MCF 10A (cell line): ENCODE measurements at regions not wholly inside any gene's neighbourhood (a gene's known extent, or its start where the extent isn't known, plus 50 kb on each side); places are given as distances from the start of the nearest gene placed in this dataset.

Experiments
- BruUV-seq: library from RNA; stranded (reverse); fragments of 400-500 nt; replicated peaks from 2 replicates; lab custom pipeline; 2021; lab: Mats Ljungman, UMichigan
- CTCF ChIA-PET: fragments of 300-600 bp; sonication (Branson Sonifier 250); formaldehyde crosslinking; extraction: SDS; loops from one replicate; lab custom pipeline; 2021; ENCODE audit warnings: antibody characterized with exemption, inconsistent platforms; lab: Yijun Ruan, JAX
- POLR2A ChIA-PET: fragments of 300-600, 350-650 bp; sonication (Branson Sonifier 250); formaldehyde crosslinking; extraction: SDS; loops from one replicate; lab custom pipeline; 2020; ENCODE audit warnings: antibody characterized with exemption, inconsistent platforms; lab: Yijun Ruan, JAX
- DNase-seq: peaks from one replicate; pipeline ENCODE4 v3.0.0-alpha.2; 2018; ENCODE audit not compliant: unreplicated experiment
- H3K27ac Mint-ChIP-seq: one replicate; pipeline ENCODE4 v1.8.0; 2022; ENCODE audit warnings: mild to moderate bottlenecking, low read depth, mixed read lengths; ENCODE audit not compliant: unreplicated experiment
- H3K27me3 Mint-ChIP-seq: one replicate; pipeline ENCODE4 v1.8.0; 2022; ENCODE audit warnings: mixed read lengths; ENCODE audit not compliant: insufficient read depth, unreplicated experiment
- H3K36me3 Mint-ChIP-seq: one replicate; pipeline ENCODE4 v1.8.0; 2022; ENCODE audit warnings: mild to moderate bottlenecking, moderate library complexity, mixed read lengths; ENCODE audit not compliant: insufficient read depth, unreplicated experiment
- H3K4me1 Mint-ChIP-seq: one replicate; pipeline ENCODE4 v1.8.0; 2022; ENCODE audit warnings: mixed read lengths; ENCODE audit not compliant: insufficient read depth, unreplicated experiment
- H3K4me3 Mint-ChIP-seq: one replicate; pipeline ENCODE4 v1.8.0; 2022; ENCODE audit warnings: mild to moderate bottlenecking, moderate library complexity, mixed read lengths; ENCODE audit not compliant: unreplicated experiment
- H3K9me3 Mint-ChIP-seq: one replicate; pipeline ENCODE4 v1.8.0; 2022; ENCODE audit warnings: mixed read lengths; ENCODE audit not compliant: unreplicated experiment
- intact Hi-C: fragments of 100-400 bp; cut with micrococcal nuclease; formaldehyde crosslinking; loops from 2 replicates; pipeline ENCODE4 v1.14.1; 2022
- TF ChIP-seq, protein P1 (sequence below): fragments of 200-600 bp; IDR thresholded peaks from one replicate; pipeline ENCODE4 v1.8.0; 2022; ENCODE audit warnings: antibody characterized with exemption, mild to moderate bottlenecking; ENCODE audit not compliant: unreplicated experiment

DNA sequence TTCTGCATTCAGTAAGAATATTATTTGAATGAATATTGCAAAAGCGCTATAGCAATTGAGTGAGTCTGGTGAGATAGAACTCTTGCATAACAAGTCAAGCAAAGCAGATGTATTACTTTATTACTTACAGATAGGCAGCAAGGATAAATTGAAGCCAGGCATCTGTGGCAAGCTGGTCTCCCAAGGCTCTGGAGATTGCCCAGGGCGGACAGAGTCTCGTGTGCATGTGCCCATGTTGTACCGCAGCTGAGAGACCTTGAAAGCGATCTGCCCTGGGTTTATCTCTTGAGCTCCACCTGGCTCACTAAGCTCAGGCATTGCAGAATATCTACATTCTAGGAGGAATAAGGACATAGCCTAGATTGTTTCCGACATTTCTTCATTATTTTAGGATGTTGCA, 591.6 kb downstream of the ISL1 start:
- intact Hi-C loops = no loop called here
- TF ChIP-seq, protein P1, sequence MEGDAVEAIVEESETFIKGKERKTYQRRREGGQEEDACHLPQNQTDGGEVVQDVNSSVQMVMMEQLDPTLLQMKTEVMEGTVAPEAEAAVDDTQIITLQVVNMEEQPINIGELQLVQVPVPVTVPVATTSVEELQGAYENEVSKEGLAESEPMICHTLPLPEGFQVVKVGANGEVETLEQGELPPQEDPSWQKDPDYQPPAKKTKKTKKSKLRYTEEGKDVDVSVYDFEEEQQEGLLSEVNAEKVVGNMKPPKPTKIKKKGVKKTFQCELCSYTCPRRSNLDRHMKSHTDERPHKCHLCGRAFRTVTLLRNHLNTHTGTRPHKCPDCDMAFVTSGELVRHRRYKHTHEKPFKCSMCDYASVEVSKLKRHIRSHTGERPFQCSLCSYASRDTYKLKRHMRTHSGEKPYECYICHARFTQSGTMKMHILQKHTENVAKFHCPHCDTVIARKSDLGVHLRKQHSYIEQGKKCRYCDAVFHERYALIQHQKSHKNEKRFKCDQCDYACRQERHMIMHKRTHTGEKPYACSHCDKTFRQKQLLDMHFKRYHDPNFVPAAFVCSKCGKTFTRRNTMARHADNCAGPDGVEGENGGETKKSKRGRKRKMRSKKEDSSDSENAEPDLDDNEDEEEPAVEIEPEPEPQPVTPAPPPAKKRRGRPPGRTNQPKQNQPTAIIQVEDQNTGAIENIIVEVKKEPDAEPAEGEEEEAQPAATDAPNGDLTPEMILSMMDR = no peak
- ChIA-PET CTCF (interaction anchor here (0.6 kb wide), 1 partner anchor 88 kb away, joined by 3 read pairs; no protein-coding TSS in a partner anchor), POLR2A (interaction anchor here (0.6 kb wide), 1 partner anchor 741 kb away, joined by 3 read pairs; no protein-coding TSS in a partner anchor)
- H3K27ac Mint-ChIP-seq = no peak overlapping the region
- no peaks in the 10 kb centered on the region for H3K36me3 Mint-ChIP-seq
- no TSS peak for BruUV-seq
- H3K4me1 Mint-ChIP-seq = no peaks in the 10 kb centered on the region
- peaks cover 63% of the 10 kb centered on the region for H3K27me3 Mint-ChIP-seq
- no peak for DNase-seq
- H3K4me3 Mint-ChIP-seq = no peak overlapping the region
- no peaks in the 10 kb centered on the region for H3K9me3 Mint-ChIP-seq

DNA sequence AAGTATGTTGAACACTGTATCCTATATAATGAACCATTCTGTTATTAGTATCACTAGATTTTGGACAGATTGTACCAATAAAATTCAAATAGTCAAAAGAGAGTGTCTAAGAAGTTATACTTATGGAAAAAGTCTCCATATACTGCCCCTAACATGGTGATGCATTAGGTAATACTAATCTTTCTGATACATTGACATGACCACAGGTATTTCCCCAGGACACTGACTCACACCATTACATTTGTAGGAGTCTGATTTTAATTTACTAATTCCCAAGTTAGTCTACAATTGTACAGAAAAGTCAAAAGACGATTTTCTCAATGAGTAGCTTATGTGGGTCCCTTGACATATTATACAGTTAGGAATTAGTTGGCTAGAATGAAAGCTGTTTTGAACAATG, 593.8 kb downstream of the ISL1 start:
- ChIA-PET CTCF (interaction anchor here (0.6 to 0.8 kb wide), 2 partner anchors 28 to 1014 kb away, joined by 3 to 4 read pairs; no protein-coding TSS in a partner anchor), POLR2A (no interaction called here)
- no peak for DNase-seq
- H3K36me3 Mint-ChIP-seq = no peaks in the 10 kb centered on the region
- no peaks in the 10 kb centered on the region for H3K9me3 Mint-ChIP-seq
- H3K27ac Mint-ChIP-seq = no peak overlapping the region
- TF ChIP-seq, protein P1 = no peak
- H3K27me3 Mint-ChIP-seq = peaks cover 68% of the 10 kb centered on the region
- intact Hi-C loops = no loop called here
- no peaks in the 10 kb centered on the region for H3K4me1 Mint-ChIP-seq
- H3K4me3 Mint-ChIP-seq = no peak overlapping the region
- BruUV-seq = no TSS peak

DNA sequence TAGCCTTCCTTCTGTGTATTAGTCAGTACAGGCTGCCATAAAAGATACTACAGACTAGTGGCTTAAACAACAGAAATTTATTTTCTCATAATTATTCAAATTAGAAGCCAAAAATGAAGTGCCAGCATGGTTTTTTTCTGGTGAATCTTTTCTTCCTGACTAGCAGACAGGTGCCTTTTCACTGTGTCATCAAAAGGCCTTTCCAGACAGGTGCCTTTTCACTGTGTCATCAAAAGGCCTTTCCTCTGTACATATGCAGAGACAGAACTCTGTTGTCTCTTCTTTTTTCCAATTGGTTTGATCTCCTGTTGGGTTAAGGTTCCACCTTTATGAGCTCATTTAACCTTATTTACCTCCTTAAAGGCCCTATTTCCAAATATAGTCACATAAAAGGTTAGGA, 599.9 kb downstream of the ISL1 start:
- DNase-seq = no peak
- Mint-ChIP-seq H3K27ac (no peak overlapping the region), H3K27me3 (peaks cover 33% of the 10 kb centered on the region), H3K4me3 (no peak overlapping the region), H3K9me3 (no peaks in the 10 kb centered on the region), H3K4me1 (no peaks in the 10 kb centered on the region), H3K36me3 (no peaks in the 10 kb centered on the region)
- intact Hi-C loops = no loop called here
- ChIA-PET POLR2A (no interaction called here), CTCF (interaction anchor here (1.1 kb wide), 1 partner anchor 25 kb away, joined by 6 read pairs; no protein-coding TSS in a partner anchor)
- no TSS peak for BruUV-seq
- TF ChIP-seq, protein P1 = no peak

DNA sequence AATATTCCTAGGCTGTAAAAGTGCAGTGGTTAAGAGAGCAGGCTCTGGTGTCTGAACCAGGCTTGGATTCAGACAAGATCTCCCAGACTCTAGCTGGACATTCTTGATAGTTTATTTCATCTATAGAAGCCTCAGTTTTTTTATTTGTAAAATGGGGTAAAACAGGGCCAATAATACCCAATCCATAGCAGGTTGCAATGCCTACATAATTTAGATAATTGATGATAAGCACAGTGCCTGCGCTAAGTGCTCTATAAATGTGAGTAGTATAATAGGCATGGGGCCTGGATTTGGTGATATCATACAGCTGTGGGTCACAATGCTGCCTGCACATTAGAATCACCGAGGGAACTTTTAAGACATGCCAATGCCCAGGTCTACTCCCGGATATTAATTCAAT, 603.5 kb downstream of the ISL1 start:
- no TSS peak for BruUV-seq
- Mint-ChIP-seq H3K36me3 (no peaks in the 10 kb centered on the region), H3K4me3 (no peak overlapping the region), H3K27me3 (peaks cover 11% of the 10 kb centered on the region), H3K4me1 (no peaks in the 10 kb centered on the region), H3K27ac (no peak overlapping the region), H3K9me3 (no peaks in the 10 kb centered on the region)
- ChIA-PET CTCF (interaction anchor here (0.7 to 2.0 kb wide), 3 partner anchors 14 to 1023 kb away, joined by 3 to 6 read pairs (median 4); no protein-coding TSS in a partner anchor), POLR2A (no interaction called here)
- intact Hi-C loops = no loop called here
- no peak for DNase-seq
- TF ChIP-seq, protein P1 = no peak
